ENCODE measurements at regions not wholly inside any gene's neighbourhood (a gene's known extent, or its start where the extent isn't known, plus 50 kb on each side); places are given as distances from the start of the nearest gene placed in this dataset.
"Not testable (repeated sequence)": the region's sequence is repeated elsewhere in the genome, so short reads cannot be mapped to it uniquely, and the experiment has no call there.

DNA sequence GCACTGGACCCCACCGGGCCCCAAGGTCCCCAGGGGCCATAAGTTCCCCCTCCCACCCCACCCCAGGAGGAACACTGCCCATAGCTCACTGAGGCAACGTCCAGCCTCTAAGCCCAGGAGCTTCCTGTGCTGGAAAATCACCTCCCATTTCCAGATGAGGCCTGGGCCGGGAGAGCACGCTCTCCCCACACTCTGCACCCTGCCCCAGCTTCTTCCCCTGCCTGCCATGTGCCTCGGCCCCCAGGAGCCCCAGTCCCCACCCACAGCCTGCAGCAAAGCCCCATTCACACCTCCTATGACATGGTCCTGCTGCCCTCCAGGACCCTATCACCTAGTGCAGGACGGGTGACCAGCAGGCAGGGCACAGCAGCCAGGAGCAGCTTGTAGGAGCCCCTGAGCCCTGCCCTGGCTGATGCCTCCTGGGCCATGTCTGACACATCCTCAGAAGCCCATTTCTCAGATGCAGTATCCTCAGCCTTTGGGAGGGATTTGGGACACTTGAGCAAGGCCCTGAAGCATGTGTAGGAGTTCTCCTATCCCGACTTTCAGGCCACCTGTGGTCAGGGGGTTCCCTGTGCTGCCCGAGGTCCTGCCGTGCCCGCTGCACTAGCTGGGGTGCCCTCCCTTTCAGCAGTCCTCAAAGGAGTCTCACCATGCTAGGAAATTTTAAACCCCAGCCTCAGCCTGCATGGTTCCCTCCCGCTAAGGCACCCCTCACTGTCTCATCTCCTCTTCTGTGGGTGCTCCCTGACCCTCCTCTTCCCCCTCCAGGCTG is 119.4 kb upstream of the FOXD4L5 start:
- Mint-ChIP-seq H3K36me3 (peaks cover 18% of the 10 kb centered on the region), H3K4me1 (ENCODE audit: low read depth in 2 of 2) (peaks cover 0 to 4% of the 10 kb centered on the region in 2 donors), H3K9me3 (peaks cover 13% of the 10 kb centered on the region), H3K27ac (no peak overlapping the region), H3K27me3 (no peaks in the 10 kb centered on the region), H3K4me3 (no peak overlapping the region)
- no peak for ATAC-seq
- DNase-seq (ENCODE audit: low spot score) = no peak

GRCh38 chr9:65403721-65404120 is 118.7 kb upstream of the FOXD4L5 start:
- H3K36me3 Mint-ChIP-seq = peaks cover 18% of the 10 kb centered on the region
- H3K27me3 Mint-ChIP-seq = no peaks in the 10 kb centered on the region
- DNase-seq (ENCODE audit: low spot score) = no peak
- H3K4me3 Mint-ChIP-seq = no peak overlapping the region
- no peak overlapping the region for H3K27ac Mint-ChIP-seq
- H3K9me3 Mint-ChIP-seq = peaks cover 18% of the 10 kb centered on the region
- peaks cover 0 to 4% of the 10 kb centered on the region in 2 donors for H3K4me1 Mint-ChIP-seq (ENCODE audit: low read depth in 2 of 2)
- ATAC-seq = no peak

DNA sequence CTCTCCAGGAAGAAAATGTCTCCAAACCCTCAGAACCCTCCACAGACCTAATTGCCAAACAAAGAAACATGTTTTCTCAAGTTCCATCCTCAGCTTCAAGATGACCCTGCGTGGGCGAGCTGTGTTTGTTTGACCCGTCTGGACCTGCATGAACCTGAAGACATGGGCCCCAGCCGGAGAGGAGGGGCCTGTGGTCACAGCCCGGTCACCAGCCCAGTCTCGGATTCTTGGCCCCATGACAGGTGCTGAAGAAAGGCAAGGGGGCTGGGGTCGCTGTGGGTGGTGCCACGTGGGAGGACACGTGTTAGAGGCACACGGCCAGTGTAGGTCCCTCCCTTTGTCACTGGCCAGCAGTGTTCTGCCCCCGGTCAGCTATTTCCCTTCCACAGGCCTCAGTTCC is 118.1 kb upstream of the FOXD4L5 start:
- not testable (repeated sequence) for H3K4me1 Mint-ChIP-seq (ENCODE audit: low read depth in 2 of 2); H3K27me3 Mint-ChIP-seq; DNase-seq (ENCODE audit: low spot score); H3K4me3 Mint-ChIP-seq; H3K27ac Mint-ChIP-seq; ATAC-seq
- peaks cover 14% of the 10 kb centered on the region for H3K36me3 Mint-ChIP-seq
- peaks cover 18% of the 10 kb centered on the region for H3K9me3 Mint-ChIP-seq

DNA sequence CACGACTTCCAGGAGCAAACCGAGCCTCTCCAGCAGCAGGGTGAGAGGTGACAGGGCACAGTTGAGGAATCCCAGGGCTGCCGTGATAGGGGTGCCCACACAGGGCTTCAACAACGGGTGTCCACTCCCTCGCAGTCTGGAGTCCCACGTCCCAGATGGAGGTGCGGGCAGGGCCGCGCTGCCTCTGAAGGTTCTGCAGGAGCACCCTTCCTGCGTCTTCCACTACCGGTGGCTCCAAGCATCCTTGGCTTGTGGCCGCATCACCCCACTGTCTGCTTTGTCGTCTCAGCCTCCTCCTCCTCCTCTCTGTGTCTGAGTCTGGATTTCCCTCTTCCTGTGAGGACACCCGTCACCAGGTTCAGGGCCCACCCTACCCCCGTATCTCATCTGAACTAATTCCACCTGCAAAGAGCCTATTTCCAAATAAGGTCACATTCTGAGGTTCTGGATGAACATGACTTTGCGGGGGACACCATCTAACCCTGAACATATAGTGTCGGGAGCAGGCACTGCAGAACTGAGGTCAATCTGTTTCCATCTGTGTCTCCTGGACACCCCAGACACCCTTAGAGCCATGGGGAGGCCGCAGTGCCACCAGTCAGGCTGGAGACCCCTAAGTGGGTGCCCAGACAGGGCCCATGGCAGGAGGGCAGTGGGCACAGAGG is 117.3 kb upstream of the FOXD4L5 start:
- peaks cover 11% of the 10 kb centered on the region for H3K9me3 Mint-ChIP-seq

GRCh38 chr9:65401456-65402045 is 116.5 kb upstream of the FOXD4L5 start:
- not testable (repeated sequence) for H3K4me3 Mint-ChIP-seq; DNase-seq (ENCODE audit: low spot score); H3K4me1 Mint-ChIP-seq (ENCODE audit: low read depth in 2 of 2); H3K27ac Mint-ChIP-seq; H3K27me3 Mint-ChIP-seq
- peak in 1 of 2 donors; percentile 25 for ATAC-seq
- Mint-ChIP-seq H3K36me3 (peaks cover 10% of the 10 kb centered on the region), H3K9me3 (peaks cover 13% of the 10 kb centered on the region)

More for the DNA sequence above, 117.3 kb upstream of the FOXD4L5 start:
- not testable (repeated sequence) for H3K4me1 Mint-ChIP-seq (ENCODE audit: low read depth in 2 of 2); H3K27me3 Mint-ChIP-seq; H3K36me3 Mint-ChIP-seq; DNase-seq (ENCODE audit: low spot score); H3K4me3 Mint-ChIP-seq; H3K27ac Mint-ChIP-seq; ATAC-seq

DNA sequence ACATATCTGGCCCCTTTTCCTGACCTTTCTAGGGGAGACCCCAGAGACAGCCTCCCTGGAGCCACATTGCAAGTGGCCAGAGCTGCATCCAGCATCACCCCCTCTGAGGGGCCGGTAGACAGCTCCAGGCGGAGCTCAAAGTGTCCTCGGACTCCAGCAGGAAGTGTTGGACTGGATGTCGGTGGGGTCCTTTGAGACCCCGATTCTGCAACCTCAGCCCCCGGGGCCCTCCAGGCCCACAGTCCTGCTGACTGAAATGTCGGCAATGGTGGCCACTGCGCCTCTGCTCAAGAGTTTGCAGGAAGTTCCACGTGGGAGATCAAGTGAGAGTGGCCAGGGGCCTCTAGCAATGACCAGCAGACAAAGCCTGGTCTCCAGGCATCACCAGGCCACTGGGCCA is 115.9 kb upstream of the FOXD4L5 start:
- Mint-ChIP-seq H3K36me3 (peaks cover 13% of the 10 kb centered on the region), H3K27ac (no peak overlapping the region), H3K4me1 (ENCODE audit: low read depth in 2 of 2) (no peaks in the 10 kb centered on the region), H3K27me3 (no peaks in the 10 kb centered on the region), H3K4me3 (no peak overlapping the region), H3K9me3 (peaks cover 18% of the 10 kb centered on the region)
- DNase-seq (ENCODE audit: low spot score) (no peak), ATAC-seq (no peak)

DNA sequence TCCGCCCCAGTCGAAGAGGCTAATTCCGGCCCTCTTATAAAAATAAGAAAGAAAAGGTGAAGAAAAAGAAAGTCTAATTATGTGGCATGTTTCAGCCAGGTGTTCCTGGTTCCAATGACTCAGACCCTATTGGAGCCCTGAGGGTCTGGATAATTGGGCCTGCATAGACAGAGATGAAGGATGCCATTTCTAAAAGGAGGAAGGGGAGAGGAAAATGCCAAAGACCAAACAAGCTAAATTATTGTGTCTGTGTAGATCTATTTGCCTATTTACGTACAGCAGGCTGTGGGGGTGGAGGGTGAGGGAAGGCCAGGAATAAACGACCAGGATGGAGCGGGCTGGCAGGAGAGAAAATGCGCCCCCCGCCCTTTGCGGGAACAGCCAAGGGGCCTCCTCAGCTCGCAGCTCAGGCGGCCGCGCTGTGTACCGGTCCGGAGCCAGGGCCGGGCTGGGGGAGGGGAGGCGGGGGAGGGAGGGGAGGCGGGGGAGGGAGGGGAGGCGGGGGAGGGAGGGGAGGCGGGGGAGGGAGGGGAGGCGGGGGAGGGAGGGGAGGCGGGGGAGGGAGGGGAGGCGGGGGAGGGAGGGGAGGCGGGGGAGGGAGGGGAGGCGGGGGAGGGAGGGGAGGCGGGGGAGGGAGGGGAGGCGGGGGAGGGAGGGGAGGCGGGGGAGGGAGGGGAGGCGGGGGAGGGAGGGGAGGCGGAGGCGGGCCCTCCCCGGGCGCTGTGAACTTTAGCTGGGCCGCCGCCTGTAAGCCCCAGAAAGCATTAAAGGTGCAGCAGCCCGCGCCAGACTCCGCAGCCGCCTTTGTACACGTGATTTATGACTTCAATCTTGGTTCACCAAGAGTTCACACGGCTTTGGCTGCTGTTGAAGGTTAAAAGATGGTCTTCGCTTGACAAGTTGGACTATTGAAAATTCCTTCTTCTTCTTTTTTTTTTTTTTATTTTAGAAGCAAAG is 113.0 kb upstream of the FOXD4L5 start:
- not testable (repeated sequence) for H3K27me3 Mint-ChIP-seq; H3K27ac Mint-ChIP-seq; DNase-seq (ENCODE audit: low spot score); ATAC-seq; H3K4me3 Mint-ChIP-seq; H3K4me1 Mint-ChIP-seq (ENCODE audit: low read depth in 2 of 2); H3K36me3 Mint-ChIP-seq
- H3K9me3 Mint-ChIP-seq = peaks cover 18% of the 10 kb centered on the region

- not testable (repeated sequence) for H3K27me3 Mint-ChIP-seq; ATAC-seq; H3K4me1 Mint-ChIP-seq (ENCODE audit: low read depth in 2 of 2); H3K36me3 Mint-ChIP-seq; H3K4me3 Mint-ChIP-seq; DNase-seq (ENCODE audit: low spot score); H3K27ac Mint-ChIP-seq
- H3K9me3 Mint-ChIP-seq = peaks cover 14% of the 10 kb centered on the region
These were observed 112.2 kb upstream of the FOXD4L5 start for GRCh38 chr9:65397226-65397625.

DNA sequence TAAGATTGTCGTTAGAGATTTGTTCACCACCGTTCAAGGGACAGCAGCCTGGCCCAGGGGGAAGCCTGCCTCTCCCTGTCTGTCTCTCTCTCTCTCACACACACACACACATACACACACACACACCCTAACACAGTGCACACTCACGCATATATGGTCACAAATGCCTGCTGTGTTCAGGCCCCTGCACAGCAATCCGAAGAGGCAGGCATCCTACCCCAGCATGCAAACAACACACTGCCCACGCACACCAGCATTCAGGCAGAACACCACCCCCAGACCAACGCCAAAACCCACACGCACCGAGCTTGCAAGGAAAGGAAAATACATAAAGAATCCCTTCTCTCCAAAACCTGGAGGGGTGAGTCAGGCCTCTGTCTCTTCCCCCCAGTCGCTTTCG is 111.6 kb upstream of the FOXD4L5 start:
- not testable (repeated sequence) for H3K4me1 Mint-ChIP-seq (ENCODE audit: low read depth in 2 of 2); ATAC-seq; H3K27me3 Mint-ChIP-seq; H3K27ac Mint-ChIP-seq; H3K4me3 Mint-ChIP-seq; H3K36me3 Mint-ChIP-seq; DNase-seq (ENCODE audit: low spot score)
- peaks cover 14% of the 10 kb centered on the region for H3K9me3 Mint-ChIP-seq

DNA sequence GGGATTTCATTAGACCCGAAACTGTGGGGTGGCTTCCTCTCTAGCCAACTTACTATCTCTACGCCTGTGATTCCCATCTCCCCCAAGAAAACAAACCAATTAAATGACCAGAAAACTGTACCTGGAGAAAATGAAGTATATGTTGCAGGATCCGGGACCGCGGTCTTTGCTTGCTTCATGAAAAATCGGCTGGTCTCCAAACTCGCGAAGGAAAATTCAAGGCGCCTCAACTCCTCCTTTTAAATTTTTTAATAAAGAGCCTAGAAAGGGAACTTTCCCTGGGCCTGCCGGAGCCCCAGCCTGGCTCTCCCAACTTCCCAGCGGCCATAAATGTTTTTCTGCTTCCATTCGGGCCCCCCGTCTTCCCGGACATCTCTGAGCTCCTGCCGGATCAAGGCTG is 110.8 kb upstream of the FOXD4L5 start:
- not testable (repeated sequence) for H3K4me3 Mint-ChIP-seq; H3K27me3 Mint-ChIP-seq; DNase-seq (ENCODE audit: low spot score); H3K27ac Mint-ChIP-seq; H3K4me1 Mint-ChIP-seq (ENCODE audit: low read depth in 2 of 2); ATAC-seq
- H3K9me3 Mint-ChIP-seq = peaks cover 20% of the 10 kb centered on the region
- H3K36me3 Mint-ChIP-seq = peaks cover 13% of the 10 kb centered on the region

DNA sequence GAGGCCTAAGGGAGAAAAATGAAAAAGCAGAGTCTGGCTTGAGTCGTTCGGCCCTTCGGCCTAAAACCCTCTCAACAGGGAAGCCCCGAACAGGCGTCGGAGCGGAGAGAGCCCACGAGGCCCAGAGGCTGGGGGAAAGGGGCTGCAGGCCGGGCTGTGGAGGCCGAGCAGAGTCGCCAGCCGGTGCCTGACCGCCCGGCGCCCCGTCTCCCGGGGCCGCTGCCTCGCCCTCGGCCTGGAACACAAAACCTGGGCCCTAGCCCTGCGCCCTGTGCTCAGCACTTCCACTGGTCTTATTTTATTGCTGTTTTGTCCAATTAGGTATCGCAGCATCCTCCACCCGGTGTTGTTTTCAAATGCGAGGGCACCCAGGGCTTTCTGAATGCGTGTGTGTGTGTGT is 110.1 kb upstream of the FOXD4L5 start:
- not testable (repeated sequence) for H3K27ac Mint-ChIP-seq; DNase-seq (ENCODE audit: low spot score); H3K27me3 Mint-ChIP-seq; ATAC-seq; H3K4me1 Mint-ChIP-seq (ENCODE audit: low read depth in 2 of 2); H3K4me3 Mint-ChIP-seq
- peaks cover 14% of the 10 kb centered on the region for H3K36me3 Mint-ChIP-seq
- peaks cover 20% of the 10 kb centered on the region for H3K9me3 Mint-ChIP-seq

DNA sequence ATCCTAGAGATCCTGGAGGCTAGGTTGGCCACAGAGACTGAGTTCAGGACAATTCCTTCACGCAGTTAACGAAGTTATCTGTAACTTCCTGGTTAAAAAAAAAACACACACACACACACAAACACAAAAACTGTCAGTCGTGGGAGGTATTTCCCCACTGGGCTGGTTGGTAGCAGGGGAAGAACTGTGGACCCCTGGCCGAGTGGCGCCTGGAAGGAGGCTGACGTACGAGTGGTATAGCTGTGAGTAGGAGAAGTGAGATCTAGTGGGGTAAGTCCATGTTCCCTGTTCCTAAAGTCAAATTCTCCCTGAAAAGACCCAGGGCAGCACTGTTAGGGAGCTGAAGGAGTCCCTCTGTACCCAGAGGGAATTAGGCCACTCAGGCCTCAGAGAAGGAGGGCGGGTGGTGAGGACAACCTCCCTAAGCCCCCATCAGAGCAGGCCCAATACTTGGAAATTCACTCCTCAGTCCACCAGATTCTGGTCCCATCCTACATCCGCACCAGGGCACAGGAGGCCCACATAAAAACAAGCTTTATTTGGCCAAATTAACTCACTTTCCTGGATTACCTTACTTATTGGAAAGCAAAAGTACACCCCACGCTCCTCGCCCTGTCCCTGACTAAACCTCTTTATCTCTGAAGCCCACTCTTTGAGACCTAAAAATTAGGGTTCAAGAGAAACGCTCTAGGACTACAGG is 108.3 kb upstream of the FOXD4L5 start:
- not testable (repeated sequence) for H3K4me1 Mint-ChIP-seq (ENCODE audit: low read depth in 2 of 2); DNase-seq (ENCODE audit: low spot score); H3K4me3 Mint-ChIP-seq; ATAC-seq; H3K27me3 Mint-ChIP-seq; H3K27ac Mint-ChIP-seq
- Mint-ChIP-seq H3K36me3 (peaks cover 20% of the 10 kb centered on the region), H3K9me3 (peaks cover 12% of the 10 kb centered on the region)

- H3K4me3 Mint-ChIP-seq; H3K27me3 Mint-ChIP-seq; H3K4me1 Mint-ChIP-seq (ENCODE audit: low read depth in 2 of 2); H3K27ac Mint-ChIP-seq; DNase-seq (ENCODE audit: low spot score); ATAC-seq: not testable (repeated sequence)
- H3K9me3 Mint-ChIP-seq = peaks cover 12% of the 10 kb centered on the region
- H3K36me3 Mint-ChIP-seq = peaks cover 21% of the 10 kb centered on the region
These were observed 107.6 kb upstream of the FOXD4L5 start for GRCh38 chr9:65392611-65393010.

Measured in natural killer cell treated with Interleukin-12 subunit alpha and Interleukin-12 subunit beta and Interleukin-15 and Interleukin-18, amount 100 ng/mL, for 72 hours (primary cell).